B cell (primary cell): ENCODE measurements at regions not wholly inside any gene's neighbourhood (a gene's known extent, or its start where the extent isn't known, plus 50 kb on each side); places are given as distances from the start of the nearest gene placed in this dataset.

ENCODE experiments used
- ATAC-seq: fragments of 200-7000 bp; cut with Tn5 transposase; one replicate; pipeline ENCODE4 v1.10.0; 2021; ENCODE audit warnings: low read depth, mild to moderate bottlenecking, moderate number of reproducible peaks, moderate library complexity
- CTCF ChIA-PET: fragments of 350-600 bp; sonication (Branson Sonifier 250); formaldehyde crosslinking; loops from one replicate; lab custom pipeline; 2021; ENCODE audit warnings: antibody characterized with exemption, inconsistent platforms; lab: Charles Lee
- POLR2A ChIA-PET: fragments of 350-600 bp; sonication (Branson Sonifier 250); formaldehyde crosslinking; loops from one replicate; lab custom pipeline; 2021; ENCODE audit warnings: antibody characterized with exemption; lab: Charles Lee
- DNase-seq: peaks from one replicate; pipeline ENCODE4 v3.0.0; 2013
- H2AFZ ChIP-seq: 2 replicates; pipeline ENCODE4 v1.6.1; 2012; ENCODE audit warnings: mild to moderate bottlenecking, low read depth, low read length; ENCODE audit not compliant: insufficient read depth, poor library complexity, severe bottlenecking
- H3K27ac ChIP-seq, 2 donors: 1 replicate in 1 of 2; 2 replicates in 1 of 2; pipeline ENCODE4 v1.5.1; 2012 to 2013; ENCODE audit warnings: low read length in 2 of 2, mild to moderate bottlenecking in 2 of 2, moderate library complexity in 1 of 2
- H3K27me3 ChIP-seq, 4 experiments: fragments of 200-600 bp in 1 of 4; sonication (generic) in 1 of 4; replicated peaks in 1 of 4; 1 replicate in 2 of 4; 2 replicates in 2 of 4; pipeline versions ENCODE4 v1.6.1 to v1.7.0; 2013 to 2016; ENCODE audit warnings: low read length in 3 of 4, mild to moderate bottlenecking in 2 of 4, mixed read lengths in 1 of 4, moderate library complexity in 1 of 4; ENCODE audit not compliant: insufficient read depth in 4 of 4, control insufficient read depth in 3 of 4; ENCODE audit errors: control extremely low read depth in 1 of 4
- H3K36me3 ChIP-seq, 2 experiments: replicated peaks in 1 of 2; 1 replicate in 1 of 2; 2 replicates in 1 of 2; pipeline versions ENCODE4 v1.6.1 to v1.7.1; 2013; ENCODE audit warnings: low read length in 1 of 2; ENCODE audit not compliant: insufficient read depth in 2 of 2, control insufficient read depth in 1 of 2; ENCODE audit errors: control extremely low read depth in 1 of 2, extremely low read depth in 1 of 2
- H3K4me1 ChIP-seq, 2 donors: fragments of 200-600 bp in 1 of 2; sonication (generic) in 1 of 2; 1 replicate in 1 of 2; 2 replicates in 1 of 2; pipeline versions ENCODE4 v1.5.1 to v1.6.1; 2013 to 2017; ENCODE audit warnings: low read length in 2 of 2; ENCODE audit not compliant: control insufficient read depth in 2 of 2, insufficient read depth in 2 of 2
- H3K4me2 ChIP-seq: replicated peaks from 2 replicates; pipeline ENCODE3; 2012; ENCODE audit warnings: mild to moderate bottlenecking, low read depth, low read length; ENCODE audit not compliant: poor library complexity, severe bottlenecking
- H3K4me3 ChIP-seq, 5 experiments: fragments of 200-600 bp in 1 of 5; sonication (generic) in 1 of 5; 1 replicate in 3 of 5; 2 replicates in 2 of 5; pipeline versions ENCODE4 v1.5.1 to v1.7.0; 2011 to 2016; ENCODE audit warnings: low read length in 4 of 5, mild to moderate bottlenecking in 4 of 5, low read depth in 2 of 5, control low read depth in 1 of 5, moderate library complexity in 1 of 5; ENCODE audit not compliant: insufficient read depth in 1 of 5; ENCODE audit errors: control extremely low read depth in 1 of 5, extremely low read depth in 1 of 5
- H3K79me2 ChIP-seq: fragments of 200-600 bp; sonication (generic); one replicate; pipeline ENCODE4 v1.6.0; 2016; ENCODE audit warnings: low read length; ENCODE audit not compliant: control insufficient read depth, insufficient read depth
- H3K9ac ChIP-seq: fragments of 200-600 bp; sonication (generic); 2 replicates; pipeline ENCODE4 v1.6.1; 2017; ENCODE audit warnings: mild to moderate bottlenecking, low read length, moderate library complexity
- H3K9me3 ChIP-seq, 3 donors: one replicate each; pipeline versions ENCODE4 v1.6.1 to v1.7.1; 2013; ENCODE audit warnings: low read length in 2 of 3; ENCODE audit not compliant: control insufficient read depth in 2 of 3, insufficient read depth in 1 of 3; ENCODE audit errors: control extremely low read depth in 1 of 3
- H4K20me1 ChIP-seq: 2 replicates; pipeline ENCODE4 v1.6.0; 2012; ENCODE audit warnings: mild to moderate bottlenecking, low read length; ENCODE audit not compliant: insufficient read depth, control insufficient read depth, poor library complexity, severe bottlenecking
- H3K27ac Mint-ChIP-seq: one replicate; pipeline ENCODE4 v1.8.0; 2021; ENCODE audit warnings: mixed read lengths
- H3K27me3 Mint-ChIP-seq: one replicate; pipeline ENCODE4 v1.8.0; 2021; ENCODE audit warnings: mixed read lengths
- H3K4me1 Mint-ChIP-seq: one replicate; pipeline ENCODE4 v1.8.0; 2021; ENCODE audit warnings: mixed read lengths
- H3K4me3 Mint-ChIP-seq: one replicate; pipeline ENCODE4 v1.8.0; 2021; ENCODE audit warnings: mixed read lengths
- H3K9me3 Mint-ChIP-seq: one replicate; pipeline ENCODE4 v1.8.0; 2022; ENCODE audit warnings: mixed read lengths; ENCODE audit not compliant: insufficient read depth
- EZH2 ChIP-seq: IDR thresholded peaks from 2 replicates; pipeline ENCODE4 v1.6.1; 2012; ENCODE audit warnings: borderline replicate concordance, low read depth, mild to moderate bottlenecking, moderate library complexity, low read length; ENCODE audit not compliant: insufficient read depth, poor library complexity, severe bottlenecking
- WGBS: methylation state at CpG from one replicate; pipeline ENCODE4 v1.1.5; 2013; ENCODE audit warnings: missing lambda C conversion rate; ENCODE audit not compliant: insufficient coverage; 5-methylcytosine and 5-hydroxymethylcytosine counted together
- intact Hi-C: fragments of 100-400 bp; cut with micrococcal nuclease; formaldehyde crosslinking; loops from one replicate; pipeline ENCODE4 v1.10.0; 2022
- TF ChIP-seq, protein P1 (sequence below): fragments of 200-600 bp; IDR thresholded peaks from one replicate; pipeline ENCODE4 v1.8.0; 2022; ENCODE audit warnings: antibody characterized with exemption, mild to moderate bottlenecking

DNA sequence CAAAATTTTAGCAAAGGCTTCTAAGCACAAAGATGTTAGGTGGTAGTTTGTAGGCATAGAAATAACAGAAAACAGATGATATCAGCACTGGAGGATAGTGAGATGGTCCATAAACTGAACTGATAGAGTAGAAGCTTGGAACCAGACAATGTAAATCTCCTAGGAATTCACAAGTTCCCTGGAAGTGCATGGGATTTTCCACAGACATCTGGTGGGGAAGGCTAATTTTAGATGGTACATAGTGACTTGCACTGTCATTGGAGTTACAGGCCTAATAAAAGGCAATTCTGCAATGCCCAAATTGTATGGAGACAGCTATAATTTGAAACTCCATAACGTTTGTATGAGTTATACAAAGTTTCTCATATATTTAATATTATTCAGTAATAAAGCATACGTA lies 653.0 kb upstream of the MEF2C start:
- intact Hi-C loops: no loop called here
- no peak overlapping the region for H3K4me3 Mint-ChIP-seq
- TF ChIP-seq, protein P1, sequence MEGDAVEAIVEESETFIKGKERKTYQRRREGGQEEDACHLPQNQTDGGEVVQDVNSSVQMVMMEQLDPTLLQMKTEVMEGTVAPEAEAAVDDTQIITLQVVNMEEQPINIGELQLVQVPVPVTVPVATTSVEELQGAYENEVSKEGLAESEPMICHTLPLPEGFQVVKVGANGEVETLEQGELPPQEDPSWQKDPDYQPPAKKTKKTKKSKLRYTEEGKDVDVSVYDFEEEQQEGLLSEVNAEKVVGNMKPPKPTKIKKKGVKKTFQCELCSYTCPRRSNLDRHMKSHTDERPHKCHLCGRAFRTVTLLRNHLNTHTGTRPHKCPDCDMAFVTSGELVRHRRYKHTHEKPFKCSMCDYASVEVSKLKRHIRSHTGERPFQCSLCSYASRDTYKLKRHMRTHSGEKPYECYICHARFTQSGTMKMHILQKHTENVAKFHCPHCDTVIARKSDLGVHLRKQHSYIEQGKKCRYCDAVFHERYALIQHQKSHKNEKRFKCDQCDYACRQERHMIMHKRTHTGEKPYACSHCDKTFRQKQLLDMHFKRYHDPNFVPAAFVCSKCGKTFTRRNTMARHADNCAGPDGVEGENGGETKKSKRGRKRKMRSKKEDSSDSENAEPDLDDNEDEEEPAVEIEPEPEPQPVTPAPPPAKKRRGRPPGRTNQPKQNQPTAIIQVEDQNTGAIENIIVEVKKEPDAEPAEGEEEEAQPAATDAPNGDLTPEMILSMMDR: no peak
- TF ChIP-seq EZH2: no peak
- Histone ChIP-seq H3K9ac (no peak overlapping the region), H3K4me3 (no peak overlapping the region), H3K27ac (no peak overlapping the region), H3K4me2 (no peak overlapping the region), H3K79me2 (no peaks in the 10 kb centered on the region), H3K9me3 (peaks cover 0 to 3% (median 0%) of the 10 kb centered on the region in 3 donors), H2AFZ (no peak overlapping the region), H3K4me1 (peaks cover 0 to 5% of the 10 kb centered on the region in 2 donors), H4K20me1 (no peaks in the 10 kb centered on the region), H3K36me3 (no peaks in the 10 kb centered on the region), H3K27me3 (no peaks in the 10 kb centered on the region)
- H3K27ac Mint-ChIP-seq: no peak overlapping the region
- DNase-seq (no peak), ATAC-seq (no peak)
- ChIA-PET CTCF (no interaction called here), POLR2A (no interaction called here)
- no peaks in the 10 kb centered on the region for H3K9me3 Mint-ChIP-seq
- no peaks in the 10 kb centered on the region for H3K27me3 Mint-ChIP-seq
- WGBS: no CpG with 5 or more reads among the region's 2 CpGs
- peaks cover 3% of the 10 kb centered on the region for H3K4me1 Mint-ChIP-seq

DNA sequence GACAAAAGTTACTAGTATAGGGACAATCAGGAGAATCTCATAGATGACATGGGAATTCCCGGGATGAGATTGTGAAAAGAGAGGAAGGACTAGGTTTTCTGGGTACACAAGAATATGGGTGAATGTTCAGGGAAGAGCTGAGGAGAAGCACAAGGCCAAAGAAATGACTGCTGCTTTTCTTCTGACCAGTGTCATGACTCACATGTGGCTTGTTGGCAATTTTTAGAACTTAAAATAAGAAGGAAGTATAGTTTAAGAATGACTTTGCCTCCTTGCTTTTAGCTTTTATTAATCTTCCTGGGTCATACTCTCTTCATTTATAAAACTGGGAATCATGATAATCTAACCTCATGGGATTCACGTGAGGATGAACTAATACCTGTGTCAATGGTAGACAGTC lies 652.4 kb upstream of the MEF2C start:
- Mint-ChIP-seq H3K4me1 (peaks cover 3% of the 10 kb centered on the region), H3K9me3 (no peaks in the 10 kb centered on the region), H3K27ac (no peak overlapping the region), H3K4me3 (no peak overlapping the region), H3K27me3 (no peaks in the 10 kb centered on the region)
- Histone ChIP-seq H3K27ac (no peak overlapping the region), H3K9ac (no peak overlapping the region), H3K36me3 (no peaks in the 10 kb centered on the region), H3K27me3 (no peaks in the 10 kb centered on the region), H2AFZ (peak overlapping the region; percentile 13), H3K4me1 (peaks cover 0 to 5% of the 10 kb centered on the region in 2 donors), H3K79me2 (no peaks in the 10 kb centered on the region), H3K4me3 (no peak overlapping the region), H3K9me3 (peaks cover 0 to 3% (median 0%) of the 10 kb centered on the region in 3 donors), H3K4me2 (no peak overlapping the region), H4K20me1 (no peaks in the 10 kb centered on the region)
- WGBS: 100% methylated on average over 1 of the region's 2 CpGs
- DNase-seq (no peak), ATAC-seq (no peak)
- TF ChIP-seq, protein P1: no peak
- TF ChIP-seq EZH2: no peak
- intact Hi-C loops: no loop called here
- ChIA-PET CTCF (no interaction called here), POLR2A (no interaction called here)
